ENCODE measurements at regions not wholly inside any gene's neighbourhood (a gene's known extent, or its start where the extent isn't known, plus 50 kb on each side); places are given as distances from the start of the nearest gene placed in this dataset.

- TF ChIP-seq, protein P1, sequence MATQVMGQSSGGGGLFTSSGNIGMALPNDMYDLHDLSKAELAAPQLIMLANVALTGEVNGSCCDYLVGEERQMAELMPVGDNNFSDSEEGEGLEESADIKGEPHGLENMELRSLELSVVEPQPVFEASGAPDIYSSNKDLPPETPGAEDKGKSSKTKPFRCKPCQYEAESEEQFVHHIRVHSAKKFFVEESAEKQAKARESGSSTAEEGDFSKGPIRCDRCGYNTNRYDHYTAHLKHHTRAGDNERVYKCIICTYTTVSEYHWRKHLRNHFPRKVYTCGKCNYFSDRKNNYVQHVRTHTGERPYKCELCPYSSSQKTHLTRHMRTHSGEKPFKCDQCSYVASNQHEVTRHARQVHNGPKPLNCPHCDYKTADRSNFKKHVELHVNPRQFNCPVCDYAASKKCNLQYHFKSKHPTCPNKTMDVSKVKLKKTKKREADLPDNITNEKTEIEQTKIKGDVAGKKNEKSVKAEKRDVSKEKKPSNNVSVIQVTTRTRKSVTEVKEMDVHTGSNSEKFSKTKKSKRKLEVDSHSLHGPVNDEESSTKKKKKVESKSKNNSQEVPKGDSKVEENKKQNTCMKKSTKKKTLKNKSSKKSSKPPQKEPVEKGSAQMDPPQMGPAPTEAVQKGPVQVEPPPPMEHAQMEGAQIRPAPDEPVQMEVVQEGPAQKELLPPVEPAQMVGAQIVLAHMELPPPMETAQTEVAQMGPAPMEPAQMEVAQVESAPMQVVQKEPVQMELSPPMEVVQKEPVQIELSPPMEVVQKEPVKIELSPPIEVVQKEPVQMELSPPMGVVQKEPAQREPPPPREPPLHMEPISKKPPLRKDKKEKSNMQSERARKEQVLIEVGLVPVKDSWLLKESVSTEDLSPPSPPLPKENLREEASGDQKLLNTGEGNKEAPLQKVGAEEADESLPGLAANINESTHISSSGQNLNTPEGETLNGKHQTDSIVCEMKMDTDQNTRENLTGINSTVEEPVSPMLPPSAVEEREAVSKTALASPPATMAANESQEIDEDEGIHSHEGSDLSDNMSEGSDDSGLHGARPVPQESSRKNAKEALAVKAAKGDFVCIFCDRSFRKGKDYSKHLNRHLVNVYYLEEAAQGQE (IDR thresholded peaks at IDR 0.05; ENCODE audit: unreplicated experiment), result no peak
- no peak for TF ChIP-seq JUNB (IDR thresholded peaks at IDR 0.05; ENCODE audit: unreplicated experiment)
- TF ChIP-seq, protein P2, sequence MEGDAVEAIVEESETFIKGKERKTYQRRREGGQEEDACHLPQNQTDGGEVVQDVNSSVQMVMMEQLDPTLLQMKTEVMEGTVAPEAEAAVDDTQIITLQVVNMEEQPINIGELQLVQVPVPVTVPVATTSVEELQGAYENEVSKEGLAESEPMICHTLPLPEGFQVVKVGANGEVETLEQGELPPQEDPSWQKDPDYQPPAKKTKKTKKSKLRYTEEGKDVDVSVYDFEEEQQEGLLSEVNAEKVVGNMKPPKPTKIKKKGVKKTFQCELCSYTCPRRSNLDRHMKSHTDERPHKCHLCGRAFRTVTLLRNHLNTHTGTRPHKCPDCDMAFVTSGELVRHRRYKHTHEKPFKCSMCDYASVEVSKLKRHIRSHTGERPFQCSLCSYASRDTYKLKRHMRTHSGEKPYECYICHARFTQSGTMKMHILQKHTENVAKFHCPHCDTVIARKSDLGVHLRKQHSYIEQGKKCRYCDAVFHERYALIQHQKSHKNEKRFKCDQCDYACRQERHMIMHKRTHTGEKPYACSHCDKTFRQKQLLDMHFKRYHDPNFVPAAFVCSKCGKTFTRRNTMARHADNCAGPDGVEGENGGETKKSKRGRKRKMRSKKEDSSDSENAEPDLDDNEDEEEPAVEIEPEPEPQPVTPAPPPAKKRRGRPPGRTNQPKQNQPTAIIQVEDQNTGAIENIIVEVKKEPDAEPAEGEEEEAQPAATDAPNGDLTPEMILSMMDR (conservative IDR thresholded peaks at IDR 0.05; ENCODE audit: low read depth in 2 of 2), result no peak
- TF ChIP-seq, protein P3, sequence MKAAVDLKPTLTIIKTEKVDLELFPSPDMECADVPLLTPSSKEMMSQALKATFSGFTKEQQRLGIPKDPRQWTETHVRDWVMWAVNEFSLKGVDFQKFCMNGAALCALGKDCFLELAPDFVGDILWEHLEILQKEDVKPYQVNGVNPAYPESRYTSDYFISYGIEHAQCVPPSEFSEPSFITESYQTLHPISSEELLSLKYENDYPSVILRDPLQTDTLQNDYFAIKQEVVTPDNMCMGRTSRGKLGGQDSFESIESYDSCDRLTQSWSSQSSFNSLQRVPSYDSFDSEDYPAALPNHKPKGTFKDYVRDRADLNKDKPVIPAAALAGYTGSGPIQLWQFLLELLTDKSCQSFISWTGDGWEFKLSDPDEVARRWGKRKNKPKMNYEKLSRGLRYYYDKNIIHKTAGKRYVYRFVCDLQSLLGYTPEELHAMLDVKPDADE (IDR thresholded peaks at IDR 0.05), result no peak
- Mint-ChIP-seq H3K27ac (no peak overlapping the region), H3K36me3 (ENCODE audit: low read depth) (no peaks in the 10 kb centered on the region), H3K4me1 (no peaks in the 10 kb centered on the region), H3K4me3 (no peak overlapping the region), H3K27me3 (ENCODE audit: insufficient read depth, low read depth, poor library complexity) (no peaks in the 10 kb centered on the region), H3K9me3 (no peaks in the 10 kb centered on the region)
- ATAC-seq (no peak), DNase-seq (ENCODE audit: low spot score) (no peak)
- Histone ChIP-seq H3K79me2 (replicated peaks; ENCODE audit: insufficient read depth) (no peaks in the 10 kb centered on the region), H3K4me2 (no peak overlapping the region), H2AFZ (no peak overlapping the region), H3K36me3 (ENCODE audit: insufficient read depth) (no peaks in the 10 kb centered on the region), H3F3A (replicated peaks; ENCODE audit: low read depth) (no peaks in the 10 kb centered on the region), H3K27ac (ENCODE audit: low read depth) (no peak overlapping the region), H3K4me1 (ENCODE audit: insufficient read depth) (no peaks in the 10 kb centered on the region), H3K27me3 (ENCODE audit: insufficient read depth) (no peaks in the 10 kb centered on the region), H3K4me3 (no peak overlapping the region), H3K9me2 (ENCODE audit: insufficient read depth) (no peaks in the 10 kb centered on the region), H4K20me1 (replicated peaks; ENCODE audit: insufficient read depth) (no peaks in the 10 kb centered on the region)
Observed at GRCh38 chr2:145161656-145162055, 641.7 kb upstream of the ZEB2 start.

GRCh38 chr2:145160855-145161254, 640.9 kb upstream of the ZEB2 start:
- H2AFZ ChIP-seq, result no peak overlapping the region
- H3K27me3 ChIP-seq (ENCODE audit: insufficient read depth), result no peaks in the 10 kb centered on the region
- no peaks in the 10 kb centered on the region for H3K9me3 Mint-ChIP-seq
- no peaks in the 10 kb centered on the region for H4K20me1 ChIP-seq (replicated peaks; ENCODE audit: insufficient read depth)
- H3K4me2 ChIP-seq, result no peak overlapping the region
- no peaks in the 10 kb centered on the region for H3K36me3 ChIP-seq (ENCODE audit: insufficient read depth)
- TF ChIP-seq CREB1 (CRISPR knock-in tag; IDR thresholded peaks at IDR 0.05; ENCODE audit: low read depth) (no peak), NANOG (IDR thresholded peaks at IDR 0.05; ENCODE audit: borderline replicate concordance) (no peak), ZNF114 (CRISPR knock-in tag; IDR thresholded peaks at IDR 0.05) (no peak), POLR2AphosphoS5 (IDR thresholded peaks at IDR 0.05; ENCODE audit: low read depth) (no peak), STAT1 (IDR thresholded peaks at IDR 0.05; ENCODE audit: unreplicated experiment) (no peak), EZH2 (IDR thresholded peaks at IDR 0.05; ENCODE audit: low read depth, unreplicated experiment) (no peak)
- TF ChIP-seq, protein P2 (conservative IDR thresholded peaks at IDR 0.05; ENCODE audit: low read depth in 2 of 2), result no peak
- no peak for DNase-seq (ENCODE audit: low spot score)
- H3K27ac ChIP-seq (ENCODE audit: low read depth), result no peak overlapping the region
- no peaks in the 10 kb centered on the region for H3K4me1 Mint-ChIP-seq
- H3K9me2 ChIP-seq (ENCODE audit: insufficient read depth), result 0 out of 2 replicates have a peak, but pooled peaks cover 3% of the 10 kb centered on the region
- no peak for ATAC-seq
- H3F3A ChIP-seq (replicated peaks; ENCODE audit: low read depth), result no peaks in the 10 kb centered on the region
- no peak overlapping the region for H3K4me3 Mint-ChIP-seq
- H3K27me3 Mint-ChIP-seq (ENCODE audit: insufficient read depth, low read depth, poor library complexity), result no peaks in the 10 kb centered on the region
- no peak overlapping the region for H3K27ac Mint-ChIP-seq
- H3K4me1 ChIP-seq (ENCODE audit: insufficient read depth), result no peaks in the 10 kb centered on the region
- H3K79me2 ChIP-seq (replicated peaks; ENCODE audit: insufficient read depth), result no peaks in the 10 kb centered on the region
- no peak overlapping the region for H3K4me3 ChIP-seq
- no peaks in the 10 kb centered on the region for H3K36me3 Mint-ChIP-seq (ENCODE audit: low read depth)

Measured in GM23338 (cell line).